ENCODE measurements at regions not wholly inside any gene's neighbourhood (a gene's known extent, or its start where the extent isn't known, plus 50 kb on each side); places are given as distances from the start of the nearest gene placed in this dataset.

- no peak for DNase-seq
Observed at GRCh38 chr6:145295746-145296145, 439.6 kb downstream of the EPM2A start.

GRCh38 chr6:145305670-145306069 lies 429.6 kb downstream of the EPM2A start:
- no peak for DNase-seq

DNA sequence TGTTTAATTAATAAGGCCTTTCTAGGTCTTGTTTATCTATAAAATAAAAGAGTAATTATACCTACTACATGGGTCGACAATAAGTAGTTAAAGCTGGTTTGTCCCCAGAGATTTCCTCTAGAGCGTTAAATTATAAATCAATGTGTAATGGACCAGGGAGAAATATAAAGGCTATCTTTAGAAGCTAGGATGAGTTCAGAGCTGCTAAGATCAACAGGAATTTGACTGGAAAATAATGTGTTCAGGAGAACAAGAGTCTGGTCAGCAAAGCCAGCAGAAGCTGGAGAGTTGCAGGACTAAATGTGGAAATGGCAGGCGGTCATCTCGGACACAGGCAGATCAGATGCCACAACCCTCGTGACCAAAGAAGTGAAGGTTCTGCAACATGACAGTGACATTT lies 428.8 kb downstream of the EPM2A start:
- no peak for DNase-seq

DNA sequence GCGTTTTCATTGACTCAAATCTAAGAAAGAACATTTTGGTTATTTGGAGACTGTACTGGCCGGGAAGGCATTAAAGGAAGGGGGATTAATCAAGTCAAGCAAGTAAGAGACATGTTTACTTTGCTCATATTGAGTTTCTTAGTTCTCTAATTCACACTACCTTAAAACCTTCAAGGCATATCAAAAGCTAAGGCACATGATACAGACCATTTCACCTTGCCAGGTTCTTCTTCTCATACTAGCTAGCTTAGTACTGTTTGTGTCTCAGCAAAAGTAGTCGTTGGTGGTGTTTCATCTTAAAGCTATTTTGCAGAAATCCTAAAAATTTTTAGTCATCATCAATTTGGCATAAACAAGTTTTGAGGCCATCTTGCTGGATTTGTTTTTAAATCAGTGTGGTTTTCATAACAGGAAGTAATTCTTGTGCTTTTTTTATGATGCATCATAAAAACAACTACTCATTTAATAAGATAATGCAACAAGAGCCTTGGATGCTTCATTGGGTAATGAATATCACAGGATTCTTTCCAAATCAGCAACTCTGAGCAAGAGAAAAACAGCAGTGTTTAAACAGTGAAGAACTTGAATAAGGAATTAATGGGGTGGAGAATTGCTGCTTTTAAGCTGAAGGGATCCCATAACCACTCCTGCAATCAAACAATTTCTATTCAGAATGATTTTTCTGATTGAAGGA lies 425.3 kb downstream of the EPM2A start:
- DNase-seq, result no peak

- no peak for DNase-seq
Observed at GRCh38 chr6:145312481-145312880, 422.8 kb downstream of the EPM2A start.

GRCh38 chr6:145313041-145313855 lies 422.1 kb downstream of the EPM2A start:
- no peak for DNase-seq

DNA sequence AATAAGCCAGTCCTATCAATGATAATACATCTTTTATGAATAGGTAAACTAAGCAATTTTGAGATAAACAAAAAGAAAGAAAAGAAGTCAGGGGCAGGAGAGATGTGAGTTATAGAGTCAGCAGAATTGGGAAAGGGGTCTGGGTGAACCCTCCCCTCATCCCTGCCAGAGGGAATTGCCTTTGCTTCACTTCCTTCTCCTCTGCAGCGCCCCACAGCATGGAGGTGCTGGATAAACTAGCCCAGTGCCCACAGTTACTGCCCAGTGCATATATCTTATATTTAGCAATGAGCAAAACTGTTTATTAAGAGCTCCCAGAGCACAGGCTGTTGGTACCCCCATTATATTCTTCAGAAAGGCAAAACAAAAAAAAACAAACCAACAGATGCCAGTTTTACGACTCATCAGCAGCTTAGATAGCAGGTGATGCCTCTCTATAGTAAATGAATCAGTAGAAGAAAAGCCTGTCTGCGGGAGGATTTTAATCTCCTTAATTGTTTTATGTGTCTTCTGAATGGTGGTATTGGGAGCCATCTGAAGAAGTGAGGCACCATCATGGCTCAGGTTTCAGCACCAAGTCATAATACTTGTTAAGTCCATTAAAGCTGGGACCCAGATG lies 419.2 kb downstream of the EPM2A start:
- DNase-seq, result no peak

- no peak for DNase-seq
Observed at GRCh38 chr6:145318952-145319351, 416.4 kb downstream of the EPM2A start.

- no peak for DNase-seq
Observed at GRCh38 chr6:145319605-145320004, 415.7 kb downstream of the EPM2A start.

DNA sequence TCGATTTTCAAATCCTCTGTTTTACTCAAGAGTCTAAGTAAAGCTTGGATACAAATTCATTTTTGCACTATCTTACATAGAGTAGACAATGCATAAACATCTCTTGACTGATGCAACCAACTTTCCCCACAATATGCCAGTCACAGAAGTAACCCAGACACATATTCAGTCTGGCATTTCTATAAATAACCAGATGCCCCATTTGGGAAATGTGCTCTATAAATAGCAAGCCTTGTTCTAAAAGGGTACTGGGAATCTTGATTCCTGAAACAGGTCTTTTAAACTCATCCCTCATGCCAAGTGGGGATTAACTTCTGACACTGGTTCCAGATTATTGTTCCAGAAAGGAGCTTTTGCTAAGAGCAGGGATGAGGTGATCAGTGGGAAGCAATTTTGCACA lies 411.7 kb downstream of the EPM2A start:
- DNase-seq, result no peak

DNA sequence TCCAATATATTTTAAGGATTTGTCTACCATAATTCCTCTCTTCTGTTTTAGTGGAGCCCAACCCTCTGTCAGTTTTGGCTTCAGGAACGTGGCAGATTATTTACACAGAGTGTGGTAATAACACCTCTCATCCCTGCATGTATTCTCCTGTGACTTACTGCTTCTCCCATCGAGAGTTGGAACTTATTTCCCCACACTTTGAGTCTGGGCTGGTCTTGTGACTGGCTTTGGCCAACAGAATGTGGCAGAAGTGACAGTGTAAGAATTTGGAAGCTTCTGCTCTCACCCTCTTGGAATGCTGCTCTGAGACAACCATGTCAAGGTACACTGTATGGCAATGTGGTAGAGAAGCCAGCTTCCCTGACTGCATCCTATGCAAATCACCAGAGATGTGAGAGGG lies 407.7 kb downstream of the EPM2A start:
- DNase-seq, result no peak

GRCh38 chr6:145329257-145329656 lies 406.1 kb downstream of the EPM2A start:
- no peak for DNase-seq

DNA sequence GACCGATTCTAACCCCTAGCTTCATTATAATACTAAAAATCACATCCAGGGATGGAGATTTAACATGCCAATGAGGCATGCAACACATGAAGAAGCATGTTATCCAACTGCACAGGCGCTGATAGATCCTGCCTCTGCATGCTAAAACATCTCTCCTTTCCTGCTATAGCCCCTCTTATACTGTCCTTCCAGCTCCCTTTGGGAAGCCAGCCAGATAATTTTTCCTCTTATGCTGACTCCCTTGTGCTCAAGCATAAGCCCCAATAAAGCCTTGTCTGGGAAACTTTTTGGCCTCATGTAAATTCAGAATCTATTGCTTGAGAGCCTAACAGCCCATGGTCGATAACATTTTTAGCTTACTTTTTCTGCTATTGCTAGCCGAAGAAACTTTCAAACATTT lies 404.3 kb downstream of the EPM2A start:
- DNase-seq, result no peak

GRCh38 chr6:145332011-145332410 lies 403.3 kb downstream of the EPM2A start:
- DNase-seq, result no peak

GRCh38 chr6:145336119-145336518 lies 399.2 kb downstream of the EPM2A start:
- DNase-seq, result no peak

GRCh38 chr6:145339089-145339488 lies 396.2 kb downstream of the EPM2A start:
- DNase-seq, result no peak

DNA sequence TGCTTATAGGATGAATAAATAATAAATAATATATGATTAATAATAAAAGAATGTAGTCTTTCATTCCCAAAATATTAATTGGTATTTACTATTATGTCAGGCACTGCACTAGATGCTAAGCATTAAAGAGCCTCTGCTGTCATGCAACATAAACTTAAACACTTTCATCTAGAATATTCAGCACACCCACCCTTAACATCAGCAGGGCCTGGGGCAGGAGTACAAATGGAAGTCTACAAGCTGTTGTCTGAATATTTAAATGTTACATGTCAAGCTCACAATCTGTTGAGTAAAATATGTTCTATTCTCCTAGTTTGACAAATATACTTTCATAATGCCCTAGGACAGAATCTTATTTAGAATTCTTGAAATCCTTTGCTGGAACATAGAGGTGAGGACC lies 395.1 kb downstream of the EPM2A start:
- DNase-seq, result no peak

DNA sequence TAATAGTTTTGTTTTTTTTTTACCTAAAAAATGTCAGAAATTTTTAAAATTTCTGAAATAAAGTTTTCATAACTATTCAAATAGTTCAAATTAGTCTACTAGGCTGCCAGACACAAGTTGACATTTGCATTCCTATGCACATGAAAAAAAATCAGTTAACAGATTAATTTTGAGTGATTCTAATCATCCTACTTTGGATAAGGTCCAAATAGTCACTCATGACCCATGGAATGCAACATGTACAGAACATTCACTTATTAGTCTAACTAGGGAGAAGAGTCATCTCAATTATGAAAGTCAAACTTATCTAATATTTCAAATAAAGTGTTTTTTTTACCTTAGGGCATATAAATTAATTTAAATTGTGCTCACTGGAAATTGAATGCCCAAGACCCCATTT lies 390.2 kb downstream of the EPM2A start:
- DNase-seq, result no peak

DNA sequence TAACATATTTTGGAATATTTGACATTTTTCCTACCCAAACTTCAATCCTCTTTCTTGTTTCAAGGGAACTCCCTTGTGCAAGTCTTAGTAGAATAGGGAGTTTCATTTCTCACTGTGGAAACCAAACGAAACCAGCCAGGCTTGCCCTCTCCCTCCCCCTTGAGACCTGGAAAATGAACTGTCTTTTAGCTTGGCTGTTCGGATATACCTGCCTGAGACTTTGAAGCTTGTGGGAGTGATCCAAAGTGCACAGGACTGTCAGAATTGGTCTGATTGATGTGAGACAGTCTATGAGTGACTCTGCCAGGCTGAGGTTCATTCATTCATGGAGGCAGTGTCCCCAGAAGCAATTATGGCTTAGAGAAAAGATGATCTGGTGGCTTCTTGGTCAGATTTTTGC lies 388.1 kb downstream of the EPM2A start:
- DNase-seq, result no peak

DNA sequence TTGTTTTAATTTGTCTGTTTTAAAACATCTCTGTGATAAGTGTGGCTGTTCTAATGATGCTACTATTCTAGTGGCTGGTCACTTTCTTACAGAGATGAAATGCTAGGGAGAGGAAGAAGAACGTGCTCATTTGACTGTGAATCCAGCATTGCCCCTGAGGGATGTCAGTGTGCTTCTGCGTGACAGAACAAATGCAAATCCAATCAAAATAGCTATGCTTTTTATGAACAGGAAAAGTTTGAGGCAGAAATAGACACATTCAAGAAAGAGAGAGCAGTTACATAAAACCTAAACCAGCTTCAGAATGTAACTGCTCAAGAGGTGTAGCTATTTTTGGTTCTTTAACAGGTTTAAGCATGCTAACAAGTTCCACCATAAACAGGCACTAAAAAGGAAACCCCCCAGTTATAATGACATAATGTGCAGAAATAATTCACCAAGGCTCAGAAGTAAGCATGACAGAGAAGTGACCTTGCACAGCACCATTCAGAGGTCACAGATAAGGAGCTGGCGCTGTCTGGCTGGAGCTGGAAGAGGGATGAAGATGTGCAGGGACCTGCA lies 385.3 kb downstream of the EPM2A start:
- no peak for DNase-seq

GRCh38 chr6:145350928-145351327 lies 384.4 kb downstream of the EPM2A start:
- no peak for DNase-seq

GRCh38 chr6:145352382-145353080 lies 382.8 kb downstream of the EPM2A start:
- no peak for DNase-seq

DNA sequence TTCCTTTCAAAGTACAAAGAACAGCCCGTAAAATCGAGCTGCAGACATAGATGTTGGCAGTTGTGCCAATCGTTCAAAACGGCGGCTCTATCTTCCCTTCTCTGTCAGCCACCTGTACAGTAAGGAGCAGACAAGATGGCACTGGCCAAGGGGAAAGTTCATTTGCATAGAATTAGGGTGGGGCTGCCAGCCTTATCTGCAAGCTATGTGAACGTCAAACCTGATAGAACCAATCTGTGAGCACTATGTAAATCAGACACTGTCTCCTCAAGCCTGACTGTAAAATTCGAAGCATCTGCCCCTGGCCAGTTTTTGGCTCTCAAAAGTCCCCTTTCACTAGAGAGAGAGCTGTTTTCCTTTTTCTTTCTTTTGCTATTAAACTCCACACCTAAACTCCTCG lies 374.5 kb downstream of the EPM2A start:
- DNase-seq, result no peak

Measured in activated gamma-delta T cell (primary cell).